ENCODE measurements at regions not wholly inside any gene's neighbourhood (a gene's known extent, or its start where the extent isn't known, plus 50 kb on each side); places are given as distances from the start of the nearest gene placed in this dataset.
"Not testable (repeated sequence)": the region's sequence is repeated elsewhere in the genome, so short reads cannot be mapped to it uniquely, and the experiment has no call there.

- TF ChIP-seq, protein P1, sequence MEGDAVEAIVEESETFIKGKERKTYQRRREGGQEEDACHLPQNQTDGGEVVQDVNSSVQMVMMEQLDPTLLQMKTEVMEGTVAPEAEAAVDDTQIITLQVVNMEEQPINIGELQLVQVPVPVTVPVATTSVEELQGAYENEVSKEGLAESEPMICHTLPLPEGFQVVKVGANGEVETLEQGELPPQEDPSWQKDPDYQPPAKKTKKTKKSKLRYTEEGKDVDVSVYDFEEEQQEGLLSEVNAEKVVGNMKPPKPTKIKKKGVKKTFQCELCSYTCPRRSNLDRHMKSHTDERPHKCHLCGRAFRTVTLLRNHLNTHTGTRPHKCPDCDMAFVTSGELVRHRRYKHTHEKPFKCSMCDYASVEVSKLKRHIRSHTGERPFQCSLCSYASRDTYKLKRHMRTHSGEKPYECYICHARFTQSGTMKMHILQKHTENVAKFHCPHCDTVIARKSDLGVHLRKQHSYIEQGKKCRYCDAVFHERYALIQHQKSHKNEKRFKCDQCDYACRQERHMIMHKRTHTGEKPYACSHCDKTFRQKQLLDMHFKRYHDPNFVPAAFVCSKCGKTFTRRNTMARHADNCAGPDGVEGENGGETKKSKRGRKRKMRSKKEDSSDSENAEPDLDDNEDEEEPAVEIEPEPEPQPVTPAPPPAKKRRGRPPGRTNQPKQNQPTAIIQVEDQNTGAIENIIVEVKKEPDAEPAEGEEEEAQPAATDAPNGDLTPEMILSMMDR (conservative IDR thresholded peaks at IDR 0.05; ENCODE audit: low read depth, low read length), result no peak
- no peak overlapping the region for H3K4me3 ChIP-seq (ENCODE audit: low read depth, low read length)
- DNase-seq (ENCODE audit: low read depth), result no peak
Measured at GRCh38 chrX:3522101-3522650, 175.7 kb upstream of the MXRA5 start.

DNA sequence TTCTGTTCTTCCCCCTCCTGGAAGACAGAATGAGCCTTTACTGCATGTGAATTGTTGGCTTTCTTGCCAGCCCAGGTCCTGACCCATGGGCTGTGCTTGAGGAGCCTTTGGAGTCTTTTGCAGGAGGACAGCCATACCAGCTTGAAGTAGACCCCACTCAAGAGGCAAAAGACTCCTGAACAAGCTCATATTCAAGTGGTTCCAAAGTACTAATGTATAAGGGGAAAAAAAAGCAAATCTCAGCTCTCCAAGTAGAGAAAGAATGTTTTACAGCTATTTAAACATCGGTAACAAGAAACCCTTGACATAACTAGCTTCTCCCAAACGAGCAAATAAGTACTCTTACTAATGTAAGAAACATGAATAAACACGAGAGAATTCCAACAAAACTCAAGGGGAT is 174.9 kb upstream of the MXRA5 start:
- H3K4me3 ChIP-seq (ENCODE audit: low read depth, low read length), result no peak overlapping the region
- TF ChIP-seq, protein P1 (conservative IDR thresholded peaks at IDR 0.05; ENCODE audit: low read depth, low read length), result no peak
- DNase-seq (ENCODE audit: low read depth), result no peak

GRCh38 chrX:3520982-3521381 is 174.5 kb upstream of the MXRA5 start:
- DNase-seq (ENCODE audit: low read depth), result no peak
- H3K4me3 ChIP-seq (ENCODE audit: low read depth, low read length), result no peak overlapping the region
- TF ChIP-seq, protein P1 (conservative IDR thresholded peaks at IDR 0.05; ENCODE audit: low read depth, low read length), result no peak

- no peak for DNase-seq (ENCODE audit: low read depth)
- H3K4me3 ChIP-seq (ENCODE audit: low read depth, low read length), result no peak overlapping the region
- TF ChIP-seq, protein P1 (conservative IDR thresholded peaks at IDR 0.05; ENCODE audit: low read depth, low read length), result no peak
Measured at GRCh38 chrX:3520458-3520857, 174.0 kb upstream of the MXRA5 start.

DNA sequence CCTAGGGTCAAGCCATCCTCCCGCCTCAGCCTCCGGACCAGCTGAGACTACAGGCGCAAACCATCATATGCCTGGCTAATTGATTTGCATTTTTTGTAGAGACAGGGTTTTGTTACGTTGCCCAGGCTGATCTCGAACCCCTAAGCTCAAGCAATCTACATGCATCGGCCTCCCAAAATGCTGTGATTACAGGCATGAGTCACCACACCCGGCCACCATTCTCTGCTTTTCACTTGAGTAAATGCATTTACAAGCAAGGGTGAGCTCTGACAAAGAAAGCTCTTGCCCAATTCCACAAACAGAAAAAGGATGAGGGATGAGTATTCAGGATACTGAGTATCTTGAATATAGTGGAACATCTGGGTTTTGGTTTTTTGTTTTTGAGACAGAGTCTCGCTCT is 172.9 kb upstream of the MXRA5 start:
- not testable (repeated sequence) for DNase-seq (ENCODE audit: low read depth); H3K4me3 ChIP-seq (ENCODE audit: low read depth, low read length)

DNA sequence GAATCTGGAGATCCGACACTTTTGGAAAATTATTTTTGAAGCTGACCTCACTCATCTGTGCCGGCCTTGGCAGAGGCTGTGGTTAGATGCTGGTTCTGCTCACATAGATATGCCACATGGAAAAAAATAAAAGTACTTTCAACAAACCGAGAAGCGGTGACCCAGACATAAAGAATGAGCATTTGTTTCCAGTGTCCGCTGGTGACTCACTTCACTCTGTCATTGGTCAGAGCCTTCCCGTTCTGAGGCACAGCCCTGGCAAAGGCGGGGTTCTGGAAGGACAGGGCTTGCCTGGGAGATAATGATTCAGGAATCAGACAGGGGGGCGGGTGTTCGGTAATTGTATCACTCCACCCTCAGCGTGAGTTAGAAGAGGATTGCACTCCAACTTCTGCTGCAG is 172.4 kb upstream of the MXRA5 start:
- H3K4me3 ChIP-seq (ENCODE audit: low read depth, low read length), result no peak overlapping the region
- TF ChIP-seq, protein P1 (conservative IDR thresholded peaks at IDR 0.05; ENCODE audit: low read depth, low read length), result no peak
- no peak for DNase-seq (ENCODE audit: low read depth)

GRCh38 chrX:3516051-3516541 is 169.6 kb upstream of the MXRA5 start:
- H3K4me3 ChIP-seq (ENCODE audit: low read depth, low read length), result no peak overlapping the region
- TF ChIP-seq, protein P1 (conservative IDR thresholded peaks at IDR 0.05; ENCODE audit: low read depth, low read length), result no peak
- DNase-seq (ENCODE audit: low read depth), result no peak

Data from epithelial cell of proximal tubule (primary cell).